GM23338 (cell line): ENCODE measurements at regions not wholly inside any gene's neighbourhood (a gene's known extent, or its start where the extent isn't known, plus 50 kb on each side); places are given as distances from the start of the nearest gene placed in this dataset.

Experiments used
- ATAC-seq: fragments of 200-7000 bp; cut with Tn5 transposase; 3 replicates; pipeline ENCODE4 v1.9.1; 2020
- DNase-seq: peaks from one replicate; pipeline ENCODE4 v3.0.0-alpha.2; 2015; ENCODE audit warnings: low spot score
- H2AFZ ChIP-seq: fragments of 200-600 bp; sonication (generic); 2 replicates; pipeline ENCODE4 v1.8.0; 2016; ENCODE audit warnings: antibody characterized with exemption, mild to moderate bottlenecking, moderate library complexity
- H3F3A ChIP-seq: fragments of 200-600 bp; sonication (generic); replicated peaks from 2 replicates; pipeline ENCODE4 v1.8.0; 2017; ENCODE audit warnings: antibody characterized with exemption, mixed run types, low read depth
- H3K27ac ChIP-seq: fragments of 200-600 bp; sonication (generic); 2 replicates; pipeline ENCODE4 v1.6.1; 2016; ENCODE audit warnings: low read depth
- H3K27me3 ChIP-seq: fragments of 200-600 bp; sonication (generic); 2 replicates; pipeline ENCODE4 v1.8.0; 2016; ENCODE audit warnings: mild to moderate bottlenecking, mixed run types, moderate library complexity; ENCODE audit not compliant: insufficient read depth
- H3K36me3 ChIP-seq: fragments of 200-600 bp; sonication (generic); 2 replicates; pipeline ENCODE4 v1.8.0; 2016; ENCODE audit warnings: mild to moderate bottlenecking; ENCODE audit not compliant: insufficient read depth
- H3K4me1 ChIP-seq: fragments of 200-600 bp; sonication (generic); 2 replicates; pipeline ENCODE4 v1.8.0; 2016; ENCODE audit warnings: mild to moderate bottlenecking, moderate library complexity; ENCODE audit not compliant: insufficient read depth
- H3K4me2 ChIP-seq: fragments of 200-600 bp; sonication (generic); 2 replicates; pipeline ENCODE4 v1.7.1; 2017; ENCODE audit warnings: mixed run types
- H3K4me3 ChIP-seq: fragments of 200-600 bp; sonication (generic); 2 replicates; pipeline ENCODE4 v1.6.1; 2016; ENCODE audit warnings: mixed run types
- H3K79me2 ChIP-seq: fragments of 200-600 bp; sonication (generic); replicated peaks from 2 replicates; pipeline ENCODE4 v1.8.0; 2017; ENCODE audit warnings: mild to moderate bottlenecking; ENCODE audit not compliant: insufficient read depth
- H3K9me2 ChIP-seq: fragments of 200-600 bp; sonication (generic); 2 replicates; pipeline ENCODE4 v1.8.0; 2017; ENCODE audit not compliant: insufficient read depth
- H4K20me1 ChIP-seq: fragments of 200-600 bp; sonication (generic); replicated peaks from 2 replicates; pipeline ENCODE4 v1.8.0; 2017; ENCODE audit warnings: mild to moderate bottlenecking; ENCODE audit not compliant: insufficient read depth
- H3K27ac Mint-ChIP-seq: 2 replicates; pipeline ENCODE4 v1.8.0; 2020; ENCODE audit warnings: inconsistent platforms, mild to moderate bottlenecking, moderate library complexity, mixed read lengths
- H3K27me3 Mint-ChIP-seq: 3 replicates; pipeline ENCODE4 v1.8.0; 2022; ENCODE audit warnings: low read depth, mild to moderate bottlenecking, moderate library complexity, mixed read lengths, inconsistent platforms; ENCODE audit not compliant: insufficient read depth, poor library complexity
- H3K36me3 Mint-ChIP-seq: 3 replicates; pipeline ENCODE4 v1.8.0; 2021; ENCODE audit warnings: low read depth, mild to moderate bottlenecking, inconsistent platforms, moderate library complexity, mixed read lengths
- H3K4me1 Mint-ChIP-seq: 3 replicates; pipeline ENCODE4 v1.8.0; 2020; ENCODE audit warnings: mild to moderate bottlenecking, inconsistent platforms, mixed read lengths
- H3K4me3 Mint-ChIP-seq: 3 replicates; pipeline ENCODE4 v1.8.0; 2021; ENCODE audit warnings: moderate library complexity, mild to moderate bottlenecking, inconsistent platforms, mixed read lengths
- H3K9me3 Mint-ChIP-seq: 3 replicates; pipeline ENCODE4 v1.8.0; 2020; ENCODE audit warnings: moderate library complexity, mild to moderate bottlenecking, inconsistent platforms, mixed read lengths
- EZH2 ChIP-seq: fragments of 200-600 bp; sonication (generic); IDR thresholded peaks from one replicate; pipeline ENCODE4 v1.8.0; 2017; ENCODE audit warnings: antibody characterized with exemption, mild to moderate bottlenecking, low read depth; ENCODE audit not compliant: unreplicated experiment
- EZH2phosphoT487 ChIP-seq: fragments of 200-600 bp; sonication (generic); IDR thresholded peaks from one replicate; pipeline ENCODE4 v1.8.1; 2018; ENCODE audit warnings: antibody characterized with exemption; ENCODE audit not compliant: unreplicated experiment
- JUNB ChIP-seq: IDR thresholded peaks from one replicate; pipeline ENCODE4 v1.6.1; 2016; ENCODE audit warnings: antibody characterized with exemption; ENCODE audit not compliant: unreplicated experiment
- NANOG ChIP-seq: IDR thresholded peaks from 2 replicates; pipeline ENCODE4 v1.6.1; 2016; ENCODE audit warnings: antibody characterized with exemption, borderline replicate concordance
- POLR2AphosphoS5 ChIP-seq: IDR thresholded peaks from 2 replicates; pipeline ENCODE4 v1.6.1; 2016; ENCODE audit warnings: antibody characterized with exemption, low read depth
- REST ChIP-seq: IDR thresholded peaks from one replicate; pipeline ENCODE4 v1.6.1; 2018; ENCODE audit warnings: antibody characterized with exemption; ENCODE audit not compliant: unreplicated experiment
- STAT1 ChIP-seq: IDR thresholded peaks from one replicate; pipeline ENCODE4 v1.6.1; 2016; ENCODE audit warnings: antibody characterized with exemption; ENCODE audit not compliant: unreplicated experiment
- ZNF114 ChIP-seq: fragments of 250-450 bp; sonication (Bioruptor Pico); IDR thresholded peaks from 2 replicates; pipeline ENCODE4 v1.5.0; 2020; ENCODE audit warnings: mild to moderate bottlenecking, moderate library complexity
- ZNF331 ChIP-seq: fragments of 250-450 bp; sonication (Bioruptor Pico); IDR thresholded peaks from 2 replicates; pipeline ENCODE4 v1.5.0; 2020; ENCODE audit warnings: low read depth, mild to moderate bottlenecking, moderate library complexity
- TF ChIP-seq, protein P1 (sequence below): fragments of 250-450 bp; sonication (Bioruptor Pico); IDR thresholded peaks from 2 replicates; pipeline ENCODE4 v1.5.0; 2020; ENCODE audit warnings: mild to moderate bottlenecking, moderate library complexity
- TF ChIP-seq, protein P2 (sequence below), 2 experiments: fragments of 200-600 bp in 1 of 2; sonication (generic) in 1 of 2; conservative IDR thresholded peaks; 2 replicates each; pipeline versions ENCODE4 v1.5.1 to v1.6.1; 2016 to 2017; ENCODE audit warnings: antibody characterized with exemption in 2 of 2, low read depth in 2 of 2, mild to moderate bottlenecking in 2 of 2, moderate library complexity in 1 of 2

DNA sequence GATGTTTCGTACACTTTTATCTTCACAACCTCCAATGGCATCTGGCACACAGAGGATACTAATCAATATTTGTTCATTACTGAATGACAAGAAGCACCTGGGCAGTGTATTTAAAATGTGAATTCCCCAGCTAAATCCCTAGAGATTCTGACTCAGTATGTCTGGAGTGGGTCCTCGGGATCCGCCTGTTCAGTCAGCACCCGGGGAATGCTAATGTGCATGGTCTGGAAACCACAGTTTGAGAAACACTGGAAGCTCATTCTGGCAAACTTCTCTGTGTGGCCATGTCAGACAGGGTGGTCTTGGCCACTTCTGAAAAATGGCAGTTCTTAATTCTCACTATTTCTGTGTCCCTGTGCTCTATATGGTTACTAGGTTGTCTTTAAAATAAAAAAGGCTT is 138.8 kb upstream of the VCX start (continued):
- TF ChIP-seq REST = no peak

DNA sequence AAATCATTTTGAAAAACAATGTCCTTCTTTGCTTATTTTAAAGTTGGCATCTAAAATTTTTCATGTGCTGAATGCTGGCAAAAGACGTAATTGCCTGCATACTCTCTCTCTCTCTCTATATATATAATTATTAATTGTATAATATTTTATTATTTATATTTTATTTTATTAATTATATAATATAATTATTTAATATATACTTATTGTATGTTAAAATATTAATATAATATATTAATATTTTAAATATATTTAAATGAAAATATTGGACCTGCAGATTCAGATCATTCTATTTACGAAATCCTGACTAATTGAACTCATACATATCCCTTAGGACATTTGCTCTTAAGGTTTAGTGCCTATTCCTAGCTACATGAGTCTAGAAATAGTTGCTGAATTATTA is 144.7 kb upstream of the VCX start:
- Mint-ChIP-seq H3K4me3 (no peak overlapping the region), H3K36me3 (no peaks in the 10 kb centered on the region), H3K4me1 (peaks cover 18% of the 10 kb centered on the region), H3K9me3 (no peaks in the 10 kb centered on the region), H3K27me3 (peaks cover 4% of the 10 kb centered on the region), H3K27ac (no peak overlapping the region)
- no peaks in the 10 kb centered on the region for H3K79me2 ChIP-seq
- no peaks in the 10 kb centered on the region for H3K4me1 ChIP-seq
- no peaks in the 10 kb centered on the region for H3K9me2 ChIP-seq
- DNase-seq (no peak), ATAC-seq (no peak)
- no peaks in the 10 kb centered on the region for H3F3A ChIP-seq
- no peaks in the 10 kb centered on the region for H3K36me3 ChIP-seq
- no peak overlapping the region for H3K27ac ChIP-seq
- no peaks in the 10 kb centered on the region for H4K20me1 ChIP-seq
- H3K27me3 ChIP-seq = no peaks in the 10 kb centered on the region
- no peak overlapping the region for H2AFZ ChIP-seq
- no peak overlapping the region for H3K4me3 ChIP-seq
- H3K4me2 ChIP-seq = no peak overlapping the region
- TF ChIP-seq EZH2 (no peak), POLR2AphosphoS5 (no peak), JUNB (no peak), STAT1 (no peak), ZNF331 (CRISPR knock-in tag) (no peak), REST (no peak), ZNF114 (CRISPR knock-in tag) (no peak), EZH2phosphoT487 (no peak), NANOG (no peak)
- TF ChIP-seq, protein P1, sequence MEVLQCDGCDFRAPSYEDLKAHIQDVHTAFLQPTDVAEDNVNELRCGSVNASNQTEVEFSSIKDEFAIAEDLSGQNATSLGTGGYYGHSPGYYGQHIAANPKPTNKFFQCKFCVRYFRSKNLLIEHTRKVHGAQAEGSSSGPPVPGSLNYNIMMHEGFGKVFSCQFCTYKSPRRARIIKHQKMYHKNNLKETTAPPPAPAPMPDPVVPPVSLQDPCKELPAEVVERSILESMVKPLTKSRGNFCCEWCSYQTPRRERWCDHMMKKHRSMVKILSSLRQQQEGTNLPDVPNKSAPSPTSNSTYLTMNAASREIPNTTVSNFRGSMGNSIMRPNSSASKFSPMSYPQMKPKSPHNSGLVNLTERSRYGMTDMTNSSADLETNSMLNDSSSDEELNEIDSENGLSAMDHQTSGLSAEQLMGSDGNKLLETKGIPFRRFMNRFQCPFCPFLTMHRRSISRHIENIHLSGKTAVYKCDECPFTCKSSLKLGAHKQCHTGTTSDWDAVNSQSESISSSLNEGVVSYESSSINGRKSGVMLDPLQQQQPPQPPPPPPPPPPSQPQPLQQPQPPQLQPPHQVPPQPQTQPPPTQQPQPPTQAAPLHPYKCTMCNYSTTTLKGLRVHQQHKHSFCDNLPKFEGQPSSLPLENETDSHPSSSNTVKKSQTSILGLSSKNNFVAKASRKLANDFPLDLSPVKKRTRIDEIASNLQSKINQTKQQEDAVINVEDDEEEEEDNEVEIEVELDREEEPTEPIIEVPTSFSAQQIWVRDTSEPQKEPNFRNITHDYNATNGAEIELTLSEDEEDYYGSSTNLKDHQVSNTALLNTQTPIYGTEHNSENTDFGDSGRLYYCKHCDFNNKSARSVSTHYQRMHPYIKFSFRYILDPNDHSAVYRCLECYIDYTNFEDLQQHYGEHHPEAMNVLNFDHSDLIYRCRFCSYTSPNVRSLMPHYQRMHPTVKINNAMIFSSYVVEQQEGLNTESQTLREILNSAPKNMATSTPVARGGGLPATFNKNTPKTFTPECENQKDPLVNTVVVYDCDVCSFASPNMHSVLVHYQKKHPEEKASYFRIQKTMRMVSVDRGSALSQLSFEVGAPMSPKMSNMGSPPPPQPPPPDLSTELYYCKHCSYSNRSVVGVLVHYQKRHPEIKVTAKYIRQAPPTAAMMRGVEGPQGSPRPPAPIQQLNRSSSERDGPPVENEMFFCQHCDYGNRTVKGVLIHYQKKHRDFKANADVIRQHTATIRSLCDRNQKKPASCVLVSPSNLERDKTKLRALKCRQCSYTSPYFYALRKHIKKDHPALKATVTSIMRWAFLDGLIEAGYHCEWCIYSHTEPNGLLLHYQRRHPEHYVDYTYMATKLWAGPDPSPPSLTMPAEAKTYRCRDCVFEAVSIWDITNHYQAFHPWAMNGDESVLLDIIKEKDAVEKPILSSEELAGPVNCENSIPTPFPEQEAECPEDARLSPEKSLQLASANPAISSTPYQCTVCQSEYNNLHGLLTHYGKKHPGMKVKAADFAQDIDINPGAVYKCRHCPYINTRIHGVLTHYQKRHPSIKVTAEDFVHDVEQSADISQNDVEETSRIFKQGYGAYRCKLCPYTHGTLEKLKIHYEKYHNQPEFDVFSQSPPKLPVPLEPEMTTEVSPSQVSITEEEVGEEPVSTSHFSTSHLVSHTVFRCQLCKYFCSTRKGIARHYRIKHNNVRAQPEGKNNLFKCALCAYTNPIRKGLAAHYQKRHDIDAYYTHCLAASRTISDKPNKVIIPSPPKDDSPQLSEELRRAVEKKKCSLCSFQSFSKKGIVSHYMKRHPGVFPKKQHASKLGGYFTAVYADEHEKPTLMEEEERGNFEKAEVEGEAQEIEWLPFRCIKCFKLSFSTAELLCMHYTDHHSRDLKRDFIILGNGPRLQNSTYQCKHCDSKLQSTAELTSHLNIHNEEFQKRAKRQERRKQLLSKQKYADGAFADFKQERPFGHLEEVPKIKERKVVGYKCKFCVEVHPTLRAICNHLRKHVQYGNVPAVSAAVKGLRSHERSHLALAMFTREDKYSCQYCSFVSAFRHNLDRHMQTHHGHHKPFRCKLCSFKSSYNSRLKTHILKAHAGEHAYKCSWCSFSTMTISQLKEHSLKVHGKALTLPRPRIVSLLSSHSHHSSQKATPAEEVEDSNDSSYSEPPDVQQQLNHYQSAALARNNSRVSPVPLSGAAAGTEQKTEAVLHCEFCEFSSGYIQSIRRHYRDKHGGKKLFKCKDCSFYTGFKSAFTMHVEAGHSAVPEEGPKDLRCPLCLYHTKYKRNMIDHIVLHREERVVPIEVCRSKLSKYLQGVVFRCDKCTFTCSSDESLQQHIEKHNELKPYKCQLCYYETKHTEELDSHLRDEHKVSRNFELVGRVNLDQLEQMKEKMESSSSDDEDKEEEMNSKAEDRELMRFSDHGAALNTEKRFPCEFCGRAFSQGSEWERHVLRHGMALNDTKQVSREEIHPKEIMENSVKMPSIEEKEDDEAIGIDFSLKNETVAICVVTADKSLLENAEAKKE = no peak
- TF ChIP-seq, protein P2, sequence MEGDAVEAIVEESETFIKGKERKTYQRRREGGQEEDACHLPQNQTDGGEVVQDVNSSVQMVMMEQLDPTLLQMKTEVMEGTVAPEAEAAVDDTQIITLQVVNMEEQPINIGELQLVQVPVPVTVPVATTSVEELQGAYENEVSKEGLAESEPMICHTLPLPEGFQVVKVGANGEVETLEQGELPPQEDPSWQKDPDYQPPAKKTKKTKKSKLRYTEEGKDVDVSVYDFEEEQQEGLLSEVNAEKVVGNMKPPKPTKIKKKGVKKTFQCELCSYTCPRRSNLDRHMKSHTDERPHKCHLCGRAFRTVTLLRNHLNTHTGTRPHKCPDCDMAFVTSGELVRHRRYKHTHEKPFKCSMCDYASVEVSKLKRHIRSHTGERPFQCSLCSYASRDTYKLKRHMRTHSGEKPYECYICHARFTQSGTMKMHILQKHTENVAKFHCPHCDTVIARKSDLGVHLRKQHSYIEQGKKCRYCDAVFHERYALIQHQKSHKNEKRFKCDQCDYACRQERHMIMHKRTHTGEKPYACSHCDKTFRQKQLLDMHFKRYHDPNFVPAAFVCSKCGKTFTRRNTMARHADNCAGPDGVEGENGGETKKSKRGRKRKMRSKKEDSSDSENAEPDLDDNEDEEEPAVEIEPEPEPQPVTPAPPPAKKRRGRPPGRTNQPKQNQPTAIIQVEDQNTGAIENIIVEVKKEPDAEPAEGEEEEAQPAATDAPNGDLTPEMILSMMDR (conservative IDR thresholded peaks at IDR 0.05; ENCODE audit: low read depth in 2 of 2) = no peak
